ENCODE measurements at regions not wholly inside any gene's neighbourhood (a gene's known extent, or its start where the extent isn't known, plus 50 kb on each side); places are given as distances from the start of the nearest gene placed in this dataset.

DNA sequence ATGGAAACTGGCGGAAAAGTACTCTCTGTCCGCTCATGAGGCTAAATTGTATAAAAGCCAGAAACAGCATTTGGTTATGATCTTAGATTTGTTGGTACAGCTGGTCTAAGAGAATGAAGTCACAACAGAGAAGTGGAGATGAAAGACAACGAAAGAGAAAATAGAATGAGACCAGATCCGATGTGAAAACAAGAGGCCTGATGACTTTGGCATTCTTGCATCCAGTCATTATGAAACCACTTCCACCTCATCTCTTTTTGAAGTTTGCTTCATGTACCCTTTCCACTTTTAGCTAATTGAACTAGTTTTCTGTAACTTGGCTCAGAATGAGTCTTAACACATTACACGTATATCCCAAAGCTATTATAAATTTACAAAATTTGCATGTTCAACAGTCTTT lies 1431.7 kb downstream of the LRRC4C start (continued):
- TF ChIP-seq CREM (IDR thresholded peaks at IDR 0.05; ENCODE audit: low read depth): 0 out of 2 replicates have a peak, but pooled peaks have one; percentile 12
- no peak for TF ChIP-seq NRF1 (conservative IDR thresholded peaks at IDR 0.05; ENCODE audit: low read depth, low read length)
- TF ChIP-seq E2F8 (IDR thresholded peaks at IDR 0.05; ENCODE audit: low read depth, partially characterized antibody): no peak
- no peak for TF ChIP-seq ETV6 (conservative IDR thresholded peaks at IDR 0.05 in 1 of 2, IDR thresholded peaks at IDR 0.05 in 1 of 2; ENCODE audit: borderline replicate concordance in 1 of 2, low read depth in 1 of 2)
- TF ChIP-seq, protein P1, sequence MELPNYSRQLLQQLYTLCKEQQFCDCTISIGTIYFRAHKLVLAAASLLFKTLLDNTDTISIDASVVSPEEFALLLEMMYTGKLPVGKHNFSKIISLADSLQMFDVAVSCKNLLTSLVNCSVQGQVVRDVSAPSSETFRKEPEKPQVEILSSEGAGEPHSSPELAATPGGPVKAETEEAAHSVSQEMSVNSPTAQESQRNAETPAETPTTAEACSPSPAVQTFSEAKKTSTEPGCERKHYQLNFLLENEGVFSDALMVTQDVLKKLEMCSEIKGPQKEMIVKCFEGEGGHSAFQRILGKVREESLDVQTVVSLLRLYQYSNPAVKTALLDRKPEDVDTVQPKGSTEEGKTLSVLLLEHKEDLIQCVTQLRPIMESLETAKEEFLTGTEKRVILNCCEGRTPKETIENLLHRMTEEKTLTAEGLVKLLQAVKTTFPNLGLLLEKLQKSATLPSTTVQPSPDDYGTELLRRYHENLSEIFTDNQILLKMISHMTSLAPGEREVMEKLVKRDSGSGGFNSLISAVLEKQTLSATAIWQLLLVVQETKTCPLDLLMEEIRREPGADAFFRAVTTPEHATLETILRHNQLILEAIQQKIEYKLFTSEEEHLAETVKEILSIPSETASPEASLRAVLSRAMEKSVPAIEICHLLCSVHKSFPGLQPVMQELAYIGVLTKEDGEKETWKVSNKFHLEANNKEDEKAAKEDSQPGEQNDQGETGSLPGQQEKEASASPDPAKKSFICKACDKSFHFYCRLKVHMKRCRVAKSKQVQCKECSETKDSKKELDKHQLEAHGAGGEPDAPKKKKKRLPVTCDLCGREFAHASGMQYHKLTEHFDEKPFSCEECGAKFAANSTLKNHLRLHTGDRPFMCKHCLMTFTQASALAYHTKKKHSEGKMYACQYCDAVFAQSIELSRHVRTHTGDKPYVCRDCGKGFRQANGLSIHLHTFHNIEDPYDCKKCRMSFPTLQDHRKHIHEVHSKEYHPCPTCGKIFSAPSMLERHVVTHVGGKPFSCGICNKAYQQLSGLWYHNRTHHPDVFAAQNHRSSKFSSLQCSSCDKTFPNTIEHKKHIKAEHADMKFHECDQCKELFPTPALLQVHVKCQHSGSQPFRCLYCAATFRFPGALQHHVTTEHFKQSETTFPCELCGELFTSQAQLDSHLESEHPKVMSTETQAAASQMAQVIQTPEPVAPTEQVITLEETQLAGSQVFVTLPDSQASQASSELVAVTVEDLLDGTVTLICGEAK (IDR thresholded peaks at IDR 0.05; ENCODE audit: borderline replicate concordance): no peak
- TF ChIP-seq RB1 (IDR thresholded peaks at IDR 0.05; ENCODE audit: borderline replicate concordance): no peak
- no peak for TF ChIP-seq ZBTB11 (CRISPR knock-in tag; IDR thresholded peaks at IDR 0.05)
- TF ChIP-seq E2F4 (IDR thresholded peaks at IDR 0.05; ENCODE audit: low read depth, low read length): no peak
- TF ChIP-seq REST (IDR thresholded peaks at IDR 0.05; ENCODE audit: low read depth, low read length): no peak
- no peak for TF ChIP-seq MEF2B (IDR thresholded peaks at IDR 0.05; ENCODE audit: partially characterized antibody, poor library complexity, severe bottlenecking)
- 0 out of 2 replicates have a peak, but pooled peaks have one; percentile 17 for TF ChIP-seq RUNX3 (IDR thresholded peaks at IDR 0.05; ENCODE audit: low read length)
- no peak for TF ChIP-seq CHD2 (IDR thresholded peaks at IDR 0.05; ENCODE audit: borderline replicate concordance, low read depth, low read length)
